ENCODE measurements at regions not wholly inside any gene's neighbourhood (a gene's known extent, or its start where the extent isn't known, plus 50 kb on each side); places are given as distances from the start of the nearest gene placed in this dataset.

DNA sequence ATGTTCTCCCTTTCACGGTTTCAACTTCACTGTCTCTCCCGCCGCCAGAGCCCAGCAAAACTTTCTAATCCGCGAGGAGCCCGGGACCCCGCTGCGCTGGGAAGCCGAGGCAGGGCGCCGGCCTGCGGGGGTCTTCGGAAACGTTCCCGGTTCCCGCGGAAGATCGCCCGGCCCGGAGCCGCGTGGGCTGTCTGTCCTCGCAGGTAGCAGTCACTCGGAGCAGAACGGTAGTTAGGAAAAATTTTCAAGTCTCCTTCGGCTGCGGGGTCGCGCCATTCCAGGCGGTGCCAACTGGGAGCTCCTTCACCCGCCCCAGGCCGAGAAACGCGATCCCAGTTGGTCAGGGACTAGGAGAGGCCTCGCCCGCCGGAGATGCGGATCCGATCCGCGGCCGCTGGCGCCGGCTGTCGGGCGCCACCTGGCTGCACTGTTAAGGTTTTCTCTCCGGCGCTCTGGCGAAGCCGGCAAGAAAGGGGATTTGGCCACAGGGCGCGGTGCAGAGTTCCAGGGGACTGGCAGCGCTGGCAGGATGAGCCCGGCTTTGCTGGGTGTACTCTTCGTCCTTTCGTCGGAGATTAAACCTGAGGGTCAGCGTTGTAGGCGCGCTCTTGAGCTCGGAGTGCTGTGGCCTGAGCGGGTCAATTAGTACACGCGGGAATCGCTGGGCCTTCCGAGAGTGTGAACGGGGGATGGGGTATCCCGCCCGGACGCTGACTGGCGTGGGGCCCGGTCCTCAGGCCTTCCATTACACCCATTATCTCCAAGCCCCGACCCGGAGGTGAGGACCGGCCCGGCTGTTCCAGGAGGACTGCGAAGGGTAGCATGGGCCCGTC lies 135.4 kb downstream of the KCNJ12 start (continued):
- TF ChIP-seq STAT5B (CRISPR knock-in tag; IDR thresholded peaks at IDR 0.05) (no peak), ZNF569 (CRISPR knock-in tag; IDR thresholded peaks at IDR 0.05; ENCODE audit: borderline replicate concordance) (no peak), ZFP1 (CRISPR knock-in tag; IDR thresholded peaks at IDR 0.05) (no peak), PCBP1 (IDR thresholded peaks at IDR 0.05; ENCODE audit: borderline replicate concordance, low read depth, low read length) (no peak), REL (CRISPR knock-in tag; conservative IDR thresholded peaks at IDR 0.05) (no peak), ZNF207 (IDR thresholded peaks at IDR 0.05; ENCODE audit: borderline replicate concordance) (no peak), JUN (CRISPR knock-in tag; IDR thresholded peaks at IDR 0.05) (no peak), NBN (conservative IDR thresholded peaks at IDR 0.05) (no peak), DNMT1 (CRISPR knock-in tag; IDR thresholded peaks at IDR 0.05) (no peak), ZFX (CRISPR knock-in tag; IDR thresholded peaks at IDR 0.05; ENCODE audit: low read depth) (peak; percentile 35; the same call in 1 of the 2 replicates), JUNB (CRISPR knock-in tag; IDR thresholded peaks at IDR 0.05; ENCODE audit: borderline replicate concordance) (no peak), ZNF501 (CRISPR knock-in tag; IDR thresholded peaks at IDR 0.05) (peak; percentile 69), IKZF4 (CRISPR knock-in tag; IDR thresholded peaks at IDR 0.05; ENCODE audit: borderline replicate concordance, low read depth, not compliant biosample characterization) (no peak), ZSCAN30 (CRISPR knock-in tag; IDR thresholded peaks at IDR 0.05) (no peak), ZNF441 (CRISPR knock-in tag; IDR thresholded peaks at IDR 0.05; ENCODE audit: borderline replicate concordance) (peak; percentile 88; the same call in 1 of the 2 replicates)
- TF ChIP-seq, protein P1, sequence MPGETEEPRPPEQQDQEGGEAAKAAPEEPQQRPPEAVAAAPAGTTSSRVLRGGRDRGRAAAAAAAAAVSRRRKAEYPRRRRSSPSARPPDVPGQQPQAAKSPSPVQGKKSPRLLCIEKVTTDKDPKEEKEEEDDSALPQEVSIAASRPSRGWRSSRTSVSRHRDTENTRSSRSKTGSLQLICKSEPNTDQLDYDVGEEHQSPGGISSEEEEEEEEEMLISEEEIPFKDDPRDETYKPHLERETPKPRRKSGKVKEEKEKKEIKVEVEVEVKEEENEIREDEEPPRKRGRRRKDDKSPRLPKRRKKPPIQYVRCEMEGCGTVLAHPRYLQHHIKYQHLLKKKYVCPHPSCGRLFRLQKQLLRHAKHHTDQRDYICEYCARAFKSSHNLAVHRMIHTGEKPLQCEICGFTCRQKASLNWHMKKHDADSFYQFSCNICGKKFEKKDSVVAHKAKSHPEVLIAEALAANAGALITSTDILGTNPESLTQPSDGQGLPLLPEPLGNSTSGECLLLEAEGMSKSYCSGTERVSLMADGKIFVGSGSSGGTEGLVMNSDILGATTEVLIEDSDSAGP (CRISPR knock-in tag; IDR thresholded peaks at IDR 0.05; ENCODE audit: borderline replicate concordance) = peak; percentile 32; the same call in 1 of the 2 replicates
- TF ChIP-seq, protein P2, sequence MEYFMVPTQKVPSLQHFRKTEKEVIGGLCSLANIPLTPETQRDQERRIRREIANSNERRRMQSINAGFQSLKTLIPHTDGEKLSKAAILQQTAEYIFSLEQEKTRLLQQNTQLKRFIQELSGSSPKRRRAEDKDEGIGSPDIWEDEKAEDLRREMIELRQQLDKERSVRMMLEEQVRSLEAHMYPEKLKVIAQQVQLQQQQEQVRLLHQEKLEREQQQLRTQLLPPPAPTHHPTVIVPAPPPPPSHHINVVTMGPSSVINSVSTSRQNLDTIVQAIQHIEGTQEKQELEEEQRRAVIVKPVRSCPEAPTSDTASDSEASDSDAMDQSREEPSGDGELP (IDR thresholded peaks at IDR 0.05; ENCODE audit: borderline replicate concordance, low read depth) = no peak
- TF ChIP-seq, protein P3, sequence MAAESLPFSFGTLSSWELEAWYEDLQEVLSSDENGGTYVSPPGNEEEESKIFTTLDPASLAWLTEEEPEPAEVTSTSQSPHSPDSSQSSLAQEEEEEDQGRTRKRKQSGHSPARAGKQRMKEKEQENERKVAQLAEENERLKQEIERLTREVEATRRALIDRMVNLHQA (CRISPR knock-in tag; IDR thresholded peaks at IDR 0.05) = no peak
- TF ChIP-seq, protein P4, sequence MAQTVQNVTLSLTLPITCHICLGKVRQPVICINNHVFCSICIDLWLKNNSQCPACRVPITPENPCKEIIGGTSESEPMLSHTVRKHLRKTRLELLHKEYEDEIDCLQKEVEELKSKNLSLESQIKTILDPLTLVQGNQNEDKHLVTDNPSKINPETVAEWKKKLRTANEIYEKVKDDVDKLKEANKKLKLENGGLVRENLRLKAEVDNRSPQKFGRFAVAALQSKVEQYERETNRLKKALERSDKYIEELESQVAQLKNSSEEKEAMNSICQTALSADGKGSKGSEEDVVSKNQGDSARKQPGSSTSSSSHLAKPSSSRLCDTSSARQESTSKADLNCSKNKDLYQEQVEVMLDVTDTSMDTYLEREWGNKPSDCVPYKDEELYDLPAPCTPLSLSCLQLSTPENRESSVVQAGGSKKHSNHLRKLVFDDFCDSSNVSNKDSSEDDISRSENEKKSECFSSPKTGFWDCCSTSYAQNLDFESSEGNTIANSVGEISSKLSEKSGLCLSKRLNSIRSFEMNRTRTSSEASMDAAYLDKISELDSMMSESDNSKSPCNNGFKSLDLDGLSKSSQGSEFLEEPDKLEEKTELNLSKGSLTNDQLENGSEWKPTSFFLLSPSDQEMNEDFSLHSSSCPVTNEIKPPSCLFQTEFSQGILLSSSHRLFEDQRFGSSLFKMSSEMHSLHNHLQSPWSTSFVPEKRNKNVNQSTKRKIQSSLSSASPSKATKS (CRISPR knock-in tag; IDR thresholded peaks at IDR 0.05) = no peak
- TF ChIP-seq, protein P5, sequence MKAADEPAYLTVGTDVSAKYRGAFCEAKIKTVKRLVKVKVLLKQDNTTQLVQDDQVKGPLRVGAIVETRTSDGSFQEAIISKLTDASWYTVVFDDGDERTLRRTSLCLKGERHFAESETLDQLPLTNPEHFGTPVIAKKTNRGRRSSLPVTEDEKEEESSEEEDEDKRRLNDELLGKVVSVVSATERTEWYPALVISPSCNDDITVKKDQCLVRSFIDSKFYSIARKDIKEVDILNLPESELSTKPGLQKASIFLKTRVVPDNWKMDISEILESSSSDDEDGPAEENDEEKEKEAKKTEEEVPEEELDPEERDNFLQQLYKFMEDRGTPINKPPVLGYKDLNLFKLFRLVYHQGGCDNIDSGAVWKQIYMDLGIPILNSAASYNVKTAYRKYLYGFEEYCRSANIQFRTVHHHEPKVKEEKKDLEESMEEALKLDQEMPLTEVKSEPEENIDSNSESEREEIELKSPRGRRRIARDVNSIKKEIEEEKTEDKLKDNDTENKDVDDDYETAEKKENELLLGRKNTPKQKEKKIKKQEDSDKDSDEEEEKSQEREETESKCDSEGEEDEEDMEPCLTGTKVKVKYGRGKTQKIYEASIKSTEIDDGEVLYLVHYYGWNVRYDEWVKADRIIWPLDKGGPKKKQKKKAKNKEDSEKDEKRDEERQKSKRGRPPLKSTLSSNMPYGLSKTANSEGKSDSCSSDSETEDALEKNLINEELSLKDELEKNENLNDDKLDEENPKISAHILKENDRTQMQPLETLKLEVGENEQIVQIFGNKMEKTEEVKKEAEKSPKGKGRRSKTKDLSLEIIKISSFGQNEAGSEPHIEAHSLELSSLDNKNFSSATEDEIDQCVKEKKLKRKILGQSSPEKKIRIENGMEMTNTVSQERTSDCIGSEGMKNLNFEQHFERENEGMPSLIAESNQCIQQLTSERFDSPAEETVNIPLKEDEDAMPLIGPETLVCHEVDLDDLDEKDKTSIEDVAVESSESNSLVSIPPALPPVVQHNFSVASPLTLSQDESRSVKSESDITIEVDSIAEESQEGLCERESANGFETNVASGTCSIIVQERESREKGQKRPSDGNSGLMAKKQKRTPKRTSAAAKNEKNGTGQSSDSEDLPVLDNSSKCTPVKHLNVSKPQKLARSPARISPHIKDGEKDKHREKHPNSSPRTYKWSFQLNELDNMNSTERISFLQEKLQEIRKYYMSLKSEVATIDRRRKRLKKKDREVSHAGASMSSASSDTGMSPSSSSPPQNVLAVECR (CRISPR knock-in tag; IDR thresholded peaks at IDR 0.05; ENCODE audit: borderline replicate concordance) = peak; percentile 35; the same call in 1 of the 2 replicates

Measured in HepG2 (cell line).